ENCODE measurements at regions not wholly inside any gene's neighbourhood (a gene's known extent, or its start where the extent isn't known, plus 50 kb on each side); places are given as distances from the start of the nearest gene placed in this dataset.

DNA sequence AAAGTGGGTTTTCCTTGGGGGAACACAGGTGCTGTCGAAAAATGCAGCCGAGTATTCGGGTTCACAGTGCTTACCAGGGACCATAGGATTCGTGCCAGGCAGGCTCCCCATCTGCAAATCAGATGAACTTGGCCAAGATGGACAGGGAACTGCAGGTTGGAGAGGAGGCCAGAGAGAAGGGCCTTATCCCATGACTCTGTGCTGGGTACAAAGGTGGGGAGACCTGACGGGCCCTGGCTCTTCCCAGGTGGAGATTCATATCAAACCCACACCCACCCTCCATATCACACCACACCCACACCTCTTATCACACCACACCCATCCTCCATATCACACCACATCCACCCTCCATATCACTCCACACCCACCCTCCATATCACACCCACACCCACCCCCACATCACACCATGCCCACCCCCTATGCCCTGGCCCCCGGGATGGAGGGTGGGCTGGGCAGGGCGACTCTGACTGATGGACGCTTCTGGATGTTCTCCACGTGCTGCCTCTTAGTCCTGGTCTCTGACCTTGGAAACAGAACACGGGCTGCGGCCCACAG, 319.7 kb downstream of the ADGRD1 start (continued):
- TF ChIP-seq ZNF134 (CRISPR knock-in tag; conservative IDR thresholded peaks at IDR 0.05): no peak
- no peak for TF ChIP-seq PTRF (tag; IDR thresholded peaks at IDR 0.05)
- TF ChIP-seq HDAC2 (IDR thresholded peaks at IDR 0.05): no peak
- TF ChIP-seq ETV1 (tag; conservative IDR thresholded peaks at IDR 0.05; ENCODE audit: low read depth): no peak
- TF ChIP-seq ZBTB1 (CRISPR knock-in tag; IDR thresholded peaks at IDR 0.05; ENCODE audit: borderline replicate concordance, low read depth): no peak
- TF ChIP-seq FOXO4 (CRISPR knock-in tag; IDR thresholded peaks at IDR 0.05): no peak
- TF ChIP-seq EGR1 (conservative IDR thresholded peaks at IDR 0.05): peak; percentile 65

DNA sequence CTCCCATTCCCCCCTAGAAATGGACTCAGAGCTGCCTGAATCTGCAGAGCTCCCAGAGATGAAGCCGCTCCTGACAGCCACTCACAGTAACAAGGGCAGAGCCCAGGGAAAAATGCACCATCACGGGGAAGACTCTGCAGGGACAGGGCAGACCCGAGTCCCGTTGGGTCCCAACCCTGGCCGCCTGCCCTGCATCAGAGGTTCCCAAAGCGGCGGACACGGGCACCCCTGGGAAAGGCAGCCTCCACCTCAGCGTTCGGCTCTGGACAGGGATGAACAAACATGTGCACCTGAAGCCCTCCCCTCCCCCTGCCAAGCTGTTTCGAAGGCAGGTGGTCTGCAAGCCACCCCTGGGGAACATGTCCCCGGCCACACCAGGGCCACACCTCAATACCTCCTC, 320.4 kb downstream of the ADGRD1 start:
- no peaks in the 10 kb centered on the region for H3K36me3 ChIP-seq (ENCODE audit: control insufficient read depth, insufficient read depth, low read length)
- no TSS peak for BruUV-seq (replicated peaks)
- no peak for TF ChIP-seq TAF9B (IDR thresholded peaks at IDR 0.05; ENCODE audit: partially characterized antibody)
- no peak for TF ChIP-seq SMARCC2 (IDR thresholded peaks at IDR 0.05; ENCODE audit: low read depth)
- no peak for TF ChIP-seq NCOA4 (IDR thresholded peaks at IDR 0.05; ENCODE audit: partially characterized antibody)

More for the DNA sequence above, 320.4 kb downstream of the ADGRD1 start:
- Histone ChIP-seq H3K9me1 (ENCODE audit: control insufficient read depth, insufficient read depth, low read length) (no peaks in the 10 kb centered on the region), H3K4me2 (ENCODE audit: insufficient read depth, low read length) (no peak overlapping the region), H3K27ac (ENCODE audit: extremely low read depth, low read depth, low read length) (no peak overlapping the region), H3K27me3 (ENCODE audit: control insufficient read depth in 2 of 2, insufficient read depth in 2 of 2, low read length in 2 of 2) (peaks cover 3 to 26% of the 10 kb centered on the region in 2 experiments; a peak in 4 of 5 replicates), H4K20me1 (replicated peaks; ENCODE audit: control insufficient read depth, insufficient read depth, low read length) (no peaks in the 10 kb centered on the region; the same call in 1 of the 2 replicates), H3K9ac (ENCODE audit: insufficient read depth in 1 of 2, low read depth in 2 of 2, low read length in 2 of 2) (peak overlapping the region in 1 of 2 experiments; percentile 43; a peak in 2 of 4 replicates), H3K4me3 (no peak overlapping the region), H3K9me3 (replicated peaks; ENCODE audit: control insufficient read depth, insufficient read depth, low read depth, low read length) (no peaks in the 10 kb centered on the region), H3K4me1 (replicated peaks in 1 of 2; ENCODE audit: control insufficient read depth in 2 of 2, insufficient read depth in 2 of 2, low read length in 2 of 2) (peaks cover 2 to 28% of the 10 kb centered on the region in 2 experiments; a peak in 4 of 5 replicates), H3K79me2 (ENCODE audit: control insufficient read depth, insufficient read depth, low read length) (no peaks in the 10 kb centered on the region), H2AFZ (ENCODE audit: low read depth, low read length) (no peak overlapping the region)
- no peak for DNase-seq (ENCODE audit: extremely low read depth in 1 of 4, low spot score in 3 of 4)
- WGBS (ENCODE audit: insufficient coverage, low coverage, missing lambda C conversion rate): 24% methylated on average over 12 of the region's 12 CpGs
- ChIA-PET CTCF (ENCODE audit: low intra/inter-chr PET ratio) (no interaction called here), POLR2A (interaction anchor here (0.6 to 1.3 kb wide), 3 partner anchors 9 to 268 kb away, joined by 3 to 7 read pairs (median 3); no protein-coding TSS in a partner anchor)
- no peak for ATAC-seq
- intact Hi-C loops (cut with micrococcal nuclease): no loop called here
- in situ Hi-C loops (cut with MboI): no loop called here
- no peak for FAIRE-seq
